ENCODE measurements at regions not wholly inside any gene's neighbourhood (a gene's known extent, or its start where the extent isn't known, plus 50 kb on each side); places are given as distances from the start of the nearest gene placed in this dataset.

- DNase-seq (ENCODE audit: low read depth), result no peak
Measured at GRCh38 chr12:11946161-11946560, 124.6 kb upstream of the BCL2L14 start.

GRCh38 chr12:11947213-11947612, 123.5 kb upstream of the BCL2L14 start:
- no peak for DNase-seq (ENCODE audit: low read depth)

- no peak for DNase-seq (ENCODE audit: low read depth)
Measured at GRCh38 chr12:11949738-11950411, 120.9 kb upstream of the BCL2L14 start.

- no peak for DNase-seq (ENCODE audit: low read depth)
Measured at GRCh38 chr12:11951209-11951608, 119.5 kb upstream of the BCL2L14 start.

- no peak for DNase-seq (ENCODE audit: low read depth)
Measured at GRCh38 chr12:11953523-11953922, 117.2 kb upstream of the BCL2L14 start.

GRCh38 chr12:11954181-11954580, 116.6 kb upstream of the BCL2L14 start:
- DNase-seq (ENCODE audit: low read depth), result no peak

- DNase-seq (ENCODE audit: low read depth), result peak; percentile 96
Measured at GRCh38 chr12:11958221-11959091, 112.3 kb upstream of the BCL2L14 start.

- peak; percentile 56 for DNase-seq (ENCODE audit: low read depth)
Measured at GRCh38 chr12:11959117-11959823, 111.5 kb upstream of the BCL2L14 start.

- DNase-seq (ENCODE audit: low read depth), result no peak
Measured at GRCh38 chr12:11960646-11961045, 110.1 kb upstream of the BCL2L14 start.

GRCh38 chr12:11961686-11962085, 109.1 kb upstream of the BCL2L14 start:
- no peak for DNase-seq (ENCODE audit: low read depth)

GRCh38 chr12:11962860-11963259, 107.9 kb upstream of the BCL2L14 start:
- no peak for DNase-seq (ENCODE audit: low read depth)

GRCh38 chr12:11963841-11964471, 106.8 kb upstream of the BCL2L14 start:
- DNase-seq (ENCODE audit: low read depth), result no peak

- DNase-seq (ENCODE audit: low read depth), result no peak
Measured at GRCh38 chr12:11965258-11965910, 105.4 kb upstream of the BCL2L14 start.

GRCh38 chr12:11967376-11968047, 103.2 kb upstream of the BCL2L14 start:
- no peak for DNase-seq (ENCODE audit: low read depth)

- DNase-seq (ENCODE audit: low read depth), result no peak
Measured at GRCh38 chr12:11968048-11968383, 102.7 kb upstream of the BCL2L14 start.

- no peak for DNase-seq (ENCODE audit: low read depth)
Measured at GRCh38 chr12:11968516-11968915, 102.2 kb upstream of the BCL2L14 start.

GRCh38 chr12:11969437-11970154, 101.1 kb upstream of the BCL2L14 start:
- DNase-seq (ENCODE audit: low read depth), result no peak

- no peak for DNase-seq (ENCODE audit: low read depth)
Measured at GRCh38 chr12:11970155-11970520, 100.6 kb upstream of the BCL2L14 start.

- DNase-seq (ENCODE audit: low read depth), result no peak
Measured at GRCh38 chr12:11973396-11973795, 97.3 kb upstream of the BCL2L14 start.

- no peak for DNase-seq (ENCODE audit: low read depth)
Measured at GRCh38 chr12:11976005-11976404, 94.7 kb upstream of the BCL2L14 start.

All from ELR (cell line).